ENCODE measurements at regions not wholly inside any gene's neighbourhood (a gene's known extent, or its start where the extent isn't known, plus 50 kb on each side); places are given as distances from the start of the nearest gene placed in this dataset.

DNA sequence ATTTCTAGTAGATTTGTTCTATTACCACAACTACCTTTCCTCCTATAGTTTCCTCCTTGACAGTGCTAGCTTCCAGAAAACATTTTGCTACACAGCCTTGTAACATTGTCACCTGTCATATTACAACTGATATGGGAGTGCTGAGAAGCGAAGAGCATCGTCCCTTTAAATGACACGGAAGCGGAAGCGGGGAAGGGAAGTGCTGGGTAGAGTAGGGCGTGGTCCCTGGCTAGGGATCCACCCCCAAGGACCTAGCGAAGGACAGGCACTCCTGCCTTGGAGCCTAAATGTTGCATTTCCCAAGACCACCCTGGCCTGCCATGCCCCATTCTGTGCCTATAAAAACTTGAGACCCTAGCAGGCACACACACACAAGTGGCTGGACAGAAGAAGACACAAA lies 57.4 kb upstream of the RANBP6 start:
- Histone ChIP-seq H3K36me3 (no peaks in the 10 kb centered on the region), H3K9me3 (replicated peaks) (peaks cover 12% of the 10 kb centered on the region), H3K27ac (replicated peaks) (no peak overlapping the region), H3K4me1 (peaks cover 5% of the 10 kb centered on the region), H3K27me3 (ENCODE audit: low read depth) (no peaks in the 10 kb centered on the region), H3K4me3 (no peak overlapping the region)
- intact Hi-C loops (cut with micrococcal nuclease), result no loop called here
- TF ChIP-seq, protein P1, sequence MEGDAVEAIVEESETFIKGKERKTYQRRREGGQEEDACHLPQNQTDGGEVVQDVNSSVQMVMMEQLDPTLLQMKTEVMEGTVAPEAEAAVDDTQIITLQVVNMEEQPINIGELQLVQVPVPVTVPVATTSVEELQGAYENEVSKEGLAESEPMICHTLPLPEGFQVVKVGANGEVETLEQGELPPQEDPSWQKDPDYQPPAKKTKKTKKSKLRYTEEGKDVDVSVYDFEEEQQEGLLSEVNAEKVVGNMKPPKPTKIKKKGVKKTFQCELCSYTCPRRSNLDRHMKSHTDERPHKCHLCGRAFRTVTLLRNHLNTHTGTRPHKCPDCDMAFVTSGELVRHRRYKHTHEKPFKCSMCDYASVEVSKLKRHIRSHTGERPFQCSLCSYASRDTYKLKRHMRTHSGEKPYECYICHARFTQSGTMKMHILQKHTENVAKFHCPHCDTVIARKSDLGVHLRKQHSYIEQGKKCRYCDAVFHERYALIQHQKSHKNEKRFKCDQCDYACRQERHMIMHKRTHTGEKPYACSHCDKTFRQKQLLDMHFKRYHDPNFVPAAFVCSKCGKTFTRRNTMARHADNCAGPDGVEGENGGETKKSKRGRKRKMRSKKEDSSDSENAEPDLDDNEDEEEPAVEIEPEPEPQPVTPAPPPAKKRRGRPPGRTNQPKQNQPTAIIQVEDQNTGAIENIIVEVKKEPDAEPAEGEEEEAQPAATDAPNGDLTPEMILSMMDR (IDR thresholded peaks at IDR 0.05; ENCODE audit: borderline replicate concordance), result no peak
- DNase-seq, result no peak

DNA sequence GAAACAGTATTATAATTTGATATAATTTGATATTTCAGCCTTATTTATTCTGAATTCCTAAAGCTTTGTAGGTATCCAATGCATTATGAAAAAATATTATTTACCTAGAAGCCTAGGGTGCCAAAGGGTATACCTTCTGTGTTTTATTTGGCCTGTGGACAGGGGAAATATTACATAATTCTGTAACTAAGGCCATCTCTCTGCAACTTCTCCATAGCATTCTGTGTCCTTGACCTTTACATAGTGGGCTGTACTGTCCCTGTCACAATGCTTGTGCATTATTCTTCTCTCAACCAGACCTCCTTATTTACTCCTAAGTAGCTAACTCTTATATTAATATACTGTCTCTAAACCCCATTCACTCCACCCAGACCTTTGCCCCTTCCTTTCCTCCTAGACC lies 57.0 kb upstream of the RANBP6 start:
- Histone ChIP-seq H3K9me3 (replicated peaks) (peaks cover 12% of the 10 kb centered on the region), H3K4me1 (peaks cover 5% of the 10 kb centered on the region), H3K4me3 (no peak overlapping the region), H3K27ac (replicated peaks) (no peak overlapping the region), H3K27me3 (ENCODE audit: low read depth) (no peaks in the 10 kb centered on the region), H3K36me3 (no peaks in the 10 kb centered on the region)
- no peak for DNase-seq
- TF ChIP-seq, protein P1 (IDR thresholded peaks at IDR 0.05; ENCODE audit: borderline replicate concordance), result no peak
- intact Hi-C loops (cut with micrococcal nuclease), result no loop called here

DNA sequence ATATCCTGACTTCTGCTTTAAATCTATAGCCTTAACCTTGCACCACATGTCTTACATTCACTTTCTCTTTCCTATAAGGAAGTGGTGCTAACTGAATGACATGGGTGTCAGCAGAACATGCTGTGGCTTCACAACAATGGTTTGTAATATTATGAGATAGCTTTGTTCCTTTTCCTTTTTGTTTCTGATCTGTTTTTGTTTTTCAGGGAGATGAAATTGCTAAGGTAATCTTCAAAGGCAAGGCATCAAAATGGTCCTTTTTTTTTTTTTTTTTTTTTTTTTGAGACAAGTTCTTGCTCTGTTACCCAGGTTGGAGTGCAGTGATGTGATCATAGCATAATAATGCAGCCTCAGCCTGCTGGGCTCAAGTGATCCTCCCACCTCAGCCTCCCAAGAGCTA lies 53.6 kb upstream of the RANBP6 start:
- Histone ChIP-seq H3K9me3 (replicated peaks) (peaks cover 12% of the 10 kb centered on the region), H3K27ac (replicated peaks) (no peak overlapping the region), H3K36me3 (no peaks in the 10 kb centered on the region), H3K4me1 (no peaks in the 10 kb centered on the region), H3K27me3 (ENCODE audit: low read depth) (no peaks in the 10 kb centered on the region), H3K4me3 (no peak overlapping the region)
- intact Hi-C loops (cut with micrococcal nuclease), result no loop called here
- no peak for DNase-seq
- TF ChIP-seq, protein P1 (IDR thresholded peaks at IDR 0.05; ENCODE audit: borderline replicate concordance), result no peak

DNA sequence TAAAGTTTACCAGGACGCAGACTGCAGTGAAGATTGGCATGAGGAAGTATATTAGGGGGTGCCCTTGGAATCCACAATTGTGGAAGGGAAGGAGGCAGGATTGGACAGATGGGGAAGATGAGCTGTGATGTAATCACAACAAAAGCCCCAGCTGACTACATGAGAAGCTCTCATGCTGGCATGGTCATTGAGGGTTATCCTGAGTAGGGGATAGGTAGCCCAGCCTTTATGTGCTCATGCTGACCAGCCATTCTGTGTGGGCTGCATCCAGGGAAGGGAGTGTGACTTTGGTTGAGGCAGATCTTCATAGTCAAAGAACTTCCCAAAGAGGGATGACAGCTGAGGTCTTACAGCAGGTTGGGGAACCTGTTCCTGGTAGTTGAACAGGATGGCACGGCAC lies 52.0 kb upstream of the RANBP6 start:
- H3K9me3 ChIP-seq (replicated peaks), result peaks cover 12% of the 10 kb centered on the region
- intact Hi-C loops (cut with micrococcal nuclease), result no loop called here
- H3K4me1 ChIP-seq, result no peaks in the 10 kb centered on the region
- no peak for DNase-seq
- no peak overlapping the region for H3K4me3 ChIP-seq
- TF ChIP-seq, protein P1 (IDR thresholded peaks at IDR 0.05; ENCODE audit: borderline replicate concordance), result no peak
- H3K27ac ChIP-seq (replicated peaks), result no peak overlapping the region
- H3K36me3 ChIP-seq, result no peaks in the 10 kb centered on the region
- peaks cover 12% of the 10 kb centered on the region for H3K27me3 ChIP-seq (ENCODE audit: low read depth)

Measured in left ventricle myocardium inferior (tissue), 1 donor.